GM21737 (cell line): ENCODE measurements at regions not wholly inside any gene's neighbourhood (a gene's known extent, or its start where the extent isn't known, plus 50 kb on each side); places are given as distances from the start of the nearest gene placed in this dataset.
"Not testable (repeated sequence)": the region's sequence is repeated elsewhere in the genome, so short reads cannot be mapped to it uniquely, and the experiment has no call there.

ENCODE experiments used
- ATAC-seq: cut with Tn5 transposase; IDR thresholded peaks from one replicate; pipeline ENCODE4 v1.9.1; 2021; ENCODE audit warnings: mild to moderate bottlenecking, moderate library complexity; ENCODE audit not compliant: unreplicated experiment

DNA sequence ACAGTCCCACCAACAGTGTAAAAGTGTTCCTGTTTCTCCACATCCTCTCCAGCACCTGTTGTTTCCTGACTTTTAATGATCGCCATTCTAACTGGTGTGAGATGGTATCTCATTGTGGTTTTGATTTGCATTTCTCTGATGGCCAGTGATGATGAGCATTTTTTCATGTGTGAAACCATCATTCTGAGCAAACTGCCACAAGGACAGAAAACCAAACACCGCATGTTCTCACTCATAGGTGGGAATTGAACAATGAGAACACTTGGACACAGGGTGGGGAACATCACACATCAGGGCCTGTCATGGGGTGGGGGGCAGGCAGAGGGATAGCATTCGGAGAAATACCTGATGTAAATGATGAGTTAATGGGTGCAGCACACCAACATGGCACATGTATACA is 240.8 kb downstream of the FAT3 start:
- not testable (repeated sequence) for ATAC-seq

DNA sequence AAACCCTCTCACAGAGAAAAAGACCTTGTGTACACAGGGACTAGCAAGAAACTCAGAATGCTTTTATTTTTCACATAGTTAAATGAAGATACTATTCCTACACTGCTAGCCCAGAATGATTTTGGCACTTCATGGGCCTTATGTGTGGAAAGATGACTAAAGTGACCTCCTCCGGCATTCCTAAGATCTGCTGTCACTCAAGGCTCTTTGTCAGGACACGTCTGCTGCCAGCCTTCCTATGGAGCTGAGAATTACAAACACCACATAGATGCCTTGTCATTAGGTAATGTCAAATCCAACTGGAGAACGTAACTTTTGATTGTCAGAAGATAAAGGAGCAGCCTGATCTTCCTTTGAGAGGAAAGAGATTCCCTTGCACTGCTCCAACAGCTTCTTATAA is 249.1 kb downstream of the FAT3 start:
- no peak for ATAC-seq

DNA sequence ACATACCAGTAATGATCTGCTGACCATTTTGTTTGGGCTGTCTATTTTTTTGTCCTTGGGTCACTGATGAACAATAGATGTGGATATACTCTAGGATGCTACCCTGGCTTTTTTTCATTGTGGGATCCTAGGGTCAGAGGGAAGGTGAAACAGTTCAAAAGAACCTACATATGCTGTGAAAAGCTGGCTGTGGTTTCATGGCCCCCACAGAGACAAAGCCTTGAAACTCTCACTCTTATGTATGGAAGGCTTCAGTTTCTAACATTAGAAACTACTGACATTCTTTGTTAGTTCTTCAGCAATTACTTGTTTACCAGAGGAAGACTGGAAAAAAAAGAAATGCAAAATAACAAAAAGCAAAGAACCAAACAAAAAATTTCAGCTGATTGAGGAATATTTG is 250.7 kb downstream of the FAT3 start:
- ATAC-seq: no peak

DNA sequence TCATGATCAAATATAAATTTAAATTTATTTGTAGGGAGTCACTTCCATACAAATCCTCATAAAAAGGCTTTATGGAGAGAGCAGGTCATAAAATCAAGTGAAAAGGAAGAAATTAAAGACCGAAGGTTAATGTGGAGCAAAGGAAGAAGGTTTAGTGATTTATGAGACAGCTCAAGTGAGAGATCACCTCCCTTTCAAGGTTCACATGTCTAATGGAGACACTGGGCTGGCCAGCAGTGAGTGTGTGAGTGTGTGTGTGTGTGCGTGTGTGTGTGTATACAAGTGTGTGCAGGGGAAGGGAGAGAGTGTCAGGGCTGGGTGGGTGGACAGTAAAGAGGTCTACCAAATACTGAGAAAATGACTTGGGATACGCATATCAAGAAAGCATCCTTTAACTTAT is 251.2 kb downstream of the FAT3 start:
- ATAC-seq: no peak

DNA sequence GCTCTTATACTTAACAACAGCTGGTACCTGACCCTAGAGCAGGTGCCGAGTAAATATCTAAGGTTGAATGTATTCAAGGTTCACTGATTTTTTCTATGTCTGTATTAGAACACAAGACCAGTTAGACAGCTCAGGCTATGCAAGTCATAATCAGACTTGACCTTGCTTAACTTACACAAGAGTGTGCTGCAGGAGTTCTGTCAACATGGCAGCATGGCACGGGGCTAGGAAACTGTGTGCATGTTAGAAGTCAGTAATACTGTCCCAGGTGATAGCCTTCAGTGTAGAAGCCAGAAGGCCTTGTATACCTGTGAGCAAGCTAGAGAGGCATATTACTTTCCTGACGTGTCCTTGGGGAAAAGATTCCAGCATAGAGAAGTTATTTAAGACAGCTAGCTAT is 253.1 kb downstream of the FAT3 start:
- ATAC-seq: no peak

DNA sequence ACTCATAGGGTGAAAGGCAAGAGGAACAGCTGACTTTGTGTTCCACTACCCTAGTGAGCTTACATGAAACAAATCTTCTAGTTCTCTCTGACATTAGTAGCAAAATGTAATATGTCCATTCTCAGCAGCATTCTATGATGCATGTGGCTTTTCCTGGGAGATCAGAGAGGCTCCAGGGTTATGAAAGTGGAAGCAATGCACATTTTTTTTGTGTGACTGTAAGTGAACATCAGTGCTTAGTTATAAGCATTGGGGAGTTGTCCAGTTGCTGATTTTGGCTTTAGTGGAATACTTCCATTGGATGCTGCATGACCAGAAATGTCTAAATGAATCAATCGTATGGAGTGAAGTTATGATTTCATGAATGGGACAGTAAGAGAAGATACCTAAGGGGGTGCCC is 255.9 kb downstream of the FAT3 start:
- ATAC-seq: no peak

DNA sequence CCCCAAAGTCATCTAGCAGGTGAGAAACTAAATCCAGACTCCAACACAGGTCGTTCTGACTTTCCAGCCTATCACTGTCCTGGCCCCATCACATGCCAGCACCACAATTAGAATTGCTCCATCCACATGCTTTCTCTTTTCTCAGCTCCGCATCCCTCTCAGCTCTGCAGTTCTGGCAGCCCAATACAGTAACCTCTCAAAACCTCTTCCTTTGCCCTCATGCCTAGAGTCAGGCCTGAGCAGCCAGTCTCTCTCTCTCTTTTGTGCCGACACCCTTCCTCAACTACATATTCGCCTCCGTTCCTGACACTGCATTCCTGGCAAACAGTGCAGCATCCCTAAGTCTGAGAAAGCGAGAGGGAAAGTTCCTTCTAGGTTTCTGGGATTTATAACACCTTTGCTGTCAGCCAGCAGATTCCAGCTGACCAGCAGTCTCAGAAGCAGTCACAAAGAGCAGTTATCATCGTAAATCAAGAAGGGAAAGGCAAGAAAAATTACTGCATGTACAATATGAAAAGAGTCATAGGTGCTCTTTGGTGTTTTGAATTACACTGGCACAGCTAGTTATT is 258.0 kb downstream of the FAT3 start:
- no peak for ATAC-seq

DNA sequence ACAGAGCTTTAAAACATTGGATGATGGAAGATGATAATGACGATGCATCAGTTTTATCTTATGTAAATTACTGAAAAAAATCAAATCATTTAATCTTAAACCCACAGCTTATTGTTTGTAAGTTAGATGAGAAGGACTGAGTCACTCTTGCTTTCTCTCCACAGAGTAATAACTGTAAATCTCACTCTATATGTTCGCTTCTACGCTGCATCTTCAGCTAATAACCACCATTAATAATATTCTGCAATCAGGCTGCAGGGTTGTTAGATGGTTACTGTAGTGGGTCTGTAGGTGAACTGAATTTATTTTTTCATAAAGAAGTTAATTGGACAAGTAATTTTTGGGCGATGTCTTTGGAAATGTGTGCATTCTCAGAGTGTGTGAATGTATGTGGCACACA is 260.0 kb downstream of the FAT3 start:
- ATAC-seq: no peak

DNA sequence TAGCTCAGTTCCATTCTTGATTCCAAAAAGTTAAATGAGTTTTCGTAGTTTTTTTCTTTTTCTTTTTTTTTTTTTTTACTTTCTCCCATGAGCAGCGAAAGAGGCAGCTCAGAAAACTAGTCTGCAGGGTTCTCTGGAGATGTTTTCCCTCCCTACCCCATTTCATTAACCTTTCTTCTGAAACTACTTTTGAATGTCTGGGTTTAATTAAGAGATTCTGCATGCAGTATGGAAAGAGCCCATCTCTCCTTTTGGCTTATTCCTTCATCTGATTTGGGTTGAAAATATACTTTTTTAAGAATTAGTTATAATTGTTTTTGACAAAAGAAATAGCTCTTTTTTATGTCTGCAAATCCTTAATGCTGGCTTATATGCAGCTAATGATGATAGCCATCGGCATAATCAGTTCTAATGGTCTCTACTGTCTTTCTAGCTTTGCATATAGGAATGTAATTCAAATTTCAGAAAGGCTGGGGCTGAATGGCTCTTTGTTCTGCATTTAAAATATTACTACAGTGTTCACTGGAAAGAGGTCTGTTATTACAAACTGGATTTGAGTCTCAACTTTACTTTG is 265.3 kb downstream of the FAT3 start:
- ATAC-seq: no peak

DNA sequence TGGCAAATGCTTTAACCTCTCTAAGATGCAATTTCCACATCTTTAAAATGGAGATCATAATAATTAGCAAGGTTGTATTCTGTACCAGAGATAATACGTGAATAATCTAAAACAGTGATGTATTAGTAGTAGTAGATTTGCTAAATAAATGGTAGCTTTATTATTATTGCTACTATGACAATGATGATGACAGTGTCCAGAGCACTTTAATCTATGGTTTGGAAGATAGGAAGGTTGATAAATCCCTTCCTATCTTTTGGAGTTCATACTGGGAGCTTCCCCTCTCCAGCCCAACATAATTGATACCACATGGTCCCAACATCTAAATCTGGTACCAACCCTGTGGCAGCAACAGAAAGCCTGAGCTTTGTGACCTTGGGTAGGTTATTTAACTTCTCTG is 267.8 kb downstream of the FAT3 start:
- no peak for ATAC-seq

DNA sequence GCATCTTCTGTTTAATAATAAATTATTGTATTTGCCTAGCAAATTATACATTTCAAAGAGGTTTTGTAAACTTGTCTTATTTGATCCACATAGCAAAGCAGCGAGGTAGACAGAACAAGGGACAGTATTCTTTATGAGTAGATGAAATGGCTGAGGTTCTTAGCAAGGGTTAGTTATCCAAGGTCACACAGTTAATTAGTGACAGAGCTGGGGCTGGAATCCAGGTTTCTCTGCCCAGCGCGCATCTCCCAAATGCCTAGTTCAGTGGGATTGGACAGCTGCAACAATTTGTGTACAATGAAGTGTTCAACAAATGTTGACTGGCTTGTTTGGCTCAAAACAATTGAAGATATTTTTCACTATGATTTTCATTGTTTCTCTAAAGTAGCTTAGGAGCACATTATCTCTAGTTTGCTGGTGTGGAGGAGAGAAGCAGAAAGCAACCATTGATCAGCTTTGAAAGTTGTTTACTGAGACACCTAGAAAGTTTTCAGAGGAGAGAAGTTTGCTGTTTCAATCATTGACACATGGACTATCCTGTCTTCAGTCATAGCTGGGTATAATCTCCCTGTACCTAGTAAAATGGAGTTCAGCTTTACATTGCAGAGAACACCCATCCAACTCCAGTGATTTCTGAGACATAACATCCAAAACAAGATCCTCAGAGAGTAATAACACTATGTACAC is 270.6 kb downstream of the FAT3 start:
- ATAC-seq: no peak

DNA sequence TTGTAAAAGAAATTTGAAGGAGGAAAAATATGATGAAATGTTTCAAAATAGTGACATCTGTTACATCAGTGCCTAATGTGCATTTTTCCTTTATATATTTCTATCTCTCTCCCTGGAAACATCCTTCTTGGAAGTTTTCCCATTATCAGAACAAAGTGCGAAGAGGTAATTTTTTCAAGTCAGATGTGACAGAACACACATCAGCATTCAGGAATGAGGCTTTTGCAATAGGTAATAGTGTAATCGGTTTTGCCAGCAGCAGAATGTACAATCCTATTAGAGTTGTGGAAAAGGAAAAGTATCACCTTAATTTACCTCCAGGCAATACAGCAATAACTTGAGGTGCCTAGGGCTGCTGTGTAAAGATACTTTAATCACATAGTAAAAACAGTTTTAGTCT is 275.8 kb downstream of the FAT3 start:
- ATAC-seq: no peak

DNA sequence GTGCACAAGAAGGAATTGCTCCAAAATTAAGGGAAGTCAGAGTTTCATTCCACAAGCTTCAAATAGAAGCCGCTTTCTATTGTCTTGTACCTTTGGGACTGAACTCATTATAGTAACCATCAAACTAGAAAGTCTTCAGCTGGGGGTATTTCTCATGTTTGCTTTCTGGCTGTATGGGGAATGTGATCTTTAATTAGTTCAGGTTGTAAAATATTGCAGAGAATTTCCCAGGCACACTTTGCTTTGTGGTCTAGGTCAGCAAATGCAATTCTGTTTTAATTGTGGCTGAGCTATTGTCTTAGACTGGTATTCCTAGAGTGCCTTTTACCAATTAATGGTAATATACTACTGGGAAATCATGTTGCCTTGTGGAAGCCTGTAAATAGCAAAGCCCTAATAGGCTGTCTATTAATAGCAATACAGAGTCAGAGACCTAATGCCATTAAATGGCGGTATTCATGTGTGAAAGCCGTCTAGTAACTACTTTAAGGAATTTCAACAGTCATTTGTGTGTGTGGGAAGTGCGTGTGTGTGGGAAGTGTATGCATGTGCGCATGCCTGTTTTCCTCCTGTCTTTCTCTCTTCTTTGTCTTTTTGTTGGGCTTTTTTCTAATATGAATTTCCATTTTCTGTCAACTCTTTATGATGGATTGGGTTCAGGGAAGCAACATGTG is 276.6 kb downstream of the FAT3 start:
- no peak for ATAC-seq

DNA sequence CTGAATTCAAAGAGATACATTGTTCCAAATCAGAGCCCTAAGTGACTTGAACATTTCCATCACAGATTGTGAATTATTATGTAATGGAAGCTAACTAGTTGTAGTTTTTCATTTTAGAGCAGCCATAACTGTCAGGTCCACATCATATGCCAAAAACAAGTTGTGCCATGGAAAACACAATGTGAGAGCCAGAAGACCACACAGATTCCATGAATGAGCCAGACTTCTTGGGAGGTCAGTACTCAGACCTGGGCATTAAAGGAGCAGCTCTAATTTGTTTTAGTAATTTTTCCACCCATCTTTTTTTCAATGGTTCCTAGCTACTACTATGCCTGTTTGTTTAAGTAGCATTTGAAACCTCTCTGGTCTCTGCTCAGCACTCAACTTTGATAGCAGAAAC is 279.4 kb downstream of the FAT3 start:
- no peak for ATAC-seq

DNA sequence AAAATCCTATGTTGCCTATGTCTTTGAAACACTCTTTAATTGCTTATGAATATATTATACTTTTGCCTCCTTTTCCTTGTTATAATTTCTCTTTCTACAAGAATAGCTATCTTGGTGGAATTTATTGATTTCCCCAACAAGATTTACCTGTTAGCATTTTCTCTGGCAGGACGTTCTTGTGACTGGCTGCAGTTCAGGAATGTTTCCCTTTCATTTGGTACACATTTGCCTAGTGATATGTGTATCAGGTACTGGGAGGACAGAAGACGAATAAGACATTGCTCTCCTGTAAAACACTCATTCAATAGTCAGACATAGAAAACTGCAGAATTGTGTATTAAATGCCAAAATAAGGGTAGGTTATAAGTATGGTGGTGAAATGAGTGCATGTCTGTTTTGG is 279.9 kb downstream of the FAT3 start:
- no peak for ATAC-seq

DNA sequence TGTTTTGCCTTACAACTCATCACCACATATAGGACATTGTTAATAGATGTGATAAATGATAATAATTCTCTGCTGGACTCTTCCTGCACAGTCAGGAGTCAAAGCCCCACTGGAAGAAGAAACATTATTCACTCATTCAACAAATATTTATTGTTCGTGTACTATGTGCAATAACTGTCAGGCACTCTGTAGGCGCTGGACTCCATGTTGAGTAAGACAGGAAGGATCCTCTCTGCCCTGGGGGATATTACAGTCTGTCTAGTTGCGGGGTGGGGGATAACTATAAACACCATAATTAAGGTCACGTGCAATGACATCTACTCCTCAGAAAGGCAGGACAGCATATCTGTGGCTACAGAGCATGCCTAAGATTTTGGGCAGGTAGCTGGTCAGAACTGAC is 281.1 kb downstream of the FAT3 start:
- no peak for ATAC-seq

DNA sequence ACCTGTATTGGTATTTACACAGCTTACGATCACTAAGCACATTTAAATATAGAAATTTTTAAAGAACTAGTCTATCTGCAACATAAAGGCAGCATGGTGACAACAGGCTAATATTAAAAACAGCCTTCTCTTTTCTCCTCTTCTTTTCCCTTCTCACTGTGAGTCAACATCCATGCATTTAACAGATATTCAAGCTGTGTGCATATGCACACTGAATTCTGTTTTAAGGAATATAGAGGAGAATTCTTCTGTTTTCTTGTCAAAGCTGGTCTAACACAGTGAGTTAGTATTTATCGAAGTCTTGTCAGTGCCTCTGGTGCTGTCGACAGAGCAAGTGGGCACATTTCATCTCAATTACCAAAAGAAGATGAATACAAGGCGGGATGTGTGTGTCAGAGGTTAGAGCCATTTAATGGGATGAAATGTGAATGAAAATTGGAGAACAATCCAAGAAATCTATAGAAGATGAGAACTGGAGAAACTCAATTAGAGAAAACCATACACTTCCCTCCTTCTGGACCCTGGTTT is 282.3 kb downstream of the FAT3 start:
- ATAC-seq: no peak

DNA sequence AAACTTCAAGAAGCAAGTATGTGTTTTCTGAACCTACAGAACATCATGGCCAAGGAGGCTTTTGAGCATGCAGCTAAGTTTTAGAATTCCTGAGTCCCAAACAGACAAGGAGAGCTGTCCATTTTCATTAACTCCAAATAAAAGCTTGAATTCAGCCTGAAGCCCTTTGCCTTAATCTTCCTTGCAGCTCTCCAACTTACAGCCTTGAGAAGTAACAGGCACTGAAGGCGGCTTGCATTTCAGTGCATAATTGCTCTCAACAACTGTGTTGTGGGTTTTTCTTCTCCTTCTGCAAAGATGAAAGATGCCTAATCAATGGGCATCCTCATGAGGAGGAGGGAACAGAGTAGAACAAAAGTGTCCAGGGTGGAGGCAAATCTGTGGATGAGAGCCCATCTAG is 286.0 kb downstream of the FAT3 start:
- no peak for ATAC-seq

DNA sequence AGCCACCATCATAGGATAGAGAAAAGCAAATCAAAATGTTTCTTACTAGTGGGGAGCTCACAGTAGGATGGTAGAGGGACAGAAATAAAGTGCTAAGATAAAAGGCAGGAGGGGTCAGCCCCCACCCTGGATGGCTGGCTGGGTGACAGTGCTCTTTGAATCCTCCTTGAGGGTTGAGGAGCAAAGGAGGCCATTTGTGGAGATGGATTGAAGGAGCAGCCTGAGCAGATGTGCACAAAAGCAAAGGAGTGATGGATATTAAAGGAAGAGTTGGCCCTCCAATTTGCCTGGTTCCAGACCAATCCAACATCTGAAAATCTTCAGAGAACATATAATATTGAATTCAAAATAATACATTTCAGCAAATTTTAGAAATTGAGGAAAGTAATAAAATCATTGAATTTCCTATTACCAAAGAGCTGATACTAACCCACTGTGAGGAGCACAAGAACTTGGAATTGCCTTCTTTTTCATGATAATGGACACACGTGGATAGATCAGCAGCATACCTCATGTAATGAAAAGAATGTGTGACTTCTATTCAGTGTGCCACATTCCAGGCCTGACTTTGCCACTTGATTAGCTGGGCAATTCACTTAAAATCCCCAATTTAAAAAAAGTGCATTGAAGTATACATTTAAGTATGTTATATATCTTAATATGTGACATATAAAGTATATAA is 287.0 kb downstream of the FAT3 start:
- no peak for ATAC-seq

DNA sequence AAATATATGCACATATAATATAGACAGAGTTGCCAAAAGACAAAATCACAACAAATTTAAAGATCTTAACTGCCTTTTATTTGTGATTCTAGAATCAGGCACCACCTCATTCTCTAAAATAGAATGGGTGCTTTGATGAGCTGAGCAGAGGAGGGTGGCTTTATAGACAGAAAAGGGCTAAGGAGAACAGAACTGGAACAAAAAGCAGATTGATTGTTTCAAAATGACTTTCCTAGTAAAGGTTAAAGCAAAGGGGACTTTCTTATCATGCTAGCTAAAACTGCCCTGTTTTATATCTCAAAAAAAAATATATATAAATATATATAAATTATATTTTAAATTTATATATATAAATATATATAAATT is 287.6 kb downstream of the FAT3 start:
- no peak for ATAC-seq

DNA sequence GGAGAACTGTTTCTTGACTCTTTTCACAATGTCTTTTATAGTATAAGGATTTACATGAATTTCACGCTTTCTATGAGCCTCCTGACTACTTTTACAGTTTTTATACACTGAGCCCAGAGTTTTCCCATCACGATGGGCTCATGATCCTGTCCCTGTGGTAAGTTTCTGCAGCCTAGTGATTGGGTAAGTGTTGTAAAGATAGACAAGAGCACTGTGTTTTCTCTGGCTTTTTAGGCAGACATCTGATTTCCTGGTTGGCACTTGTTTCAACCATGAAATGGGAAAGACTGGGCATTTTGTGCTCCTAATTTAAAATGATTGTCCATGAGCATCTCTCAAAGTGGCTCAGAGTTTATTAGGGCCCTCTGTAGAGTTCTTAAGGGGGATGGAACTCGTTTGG is 299.0 kb downstream of the FAT3 start:
- ATAC-seq: no peak

DNA sequence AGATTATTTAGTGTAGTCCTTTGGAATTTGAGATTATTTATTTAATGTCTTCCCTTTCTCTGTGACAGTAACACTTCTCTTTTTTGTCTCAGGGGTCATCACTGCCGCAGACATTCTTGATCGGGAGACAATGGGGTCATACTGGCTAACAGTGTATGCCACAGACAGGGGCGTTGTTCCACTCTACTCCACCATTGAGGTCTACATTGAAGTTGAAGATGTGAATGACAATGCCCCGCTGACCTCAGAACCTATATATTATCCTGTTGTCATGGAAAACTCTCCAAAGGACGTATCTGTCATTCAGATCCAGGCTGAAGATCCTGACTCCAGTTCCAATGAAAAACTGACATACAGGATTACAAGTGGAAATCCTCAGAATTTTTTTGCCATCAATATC is 299.9 kb downstream of the FAT3 start:
- no peak for ATAC-seq
